ENCODE measurements at regions not wholly inside any gene's neighbourhood (a gene's known extent, or its start where the extent isn't known, plus 50 kb on each side); places are given as distances from the start of the nearest gene placed in this dataset.

DNA sequence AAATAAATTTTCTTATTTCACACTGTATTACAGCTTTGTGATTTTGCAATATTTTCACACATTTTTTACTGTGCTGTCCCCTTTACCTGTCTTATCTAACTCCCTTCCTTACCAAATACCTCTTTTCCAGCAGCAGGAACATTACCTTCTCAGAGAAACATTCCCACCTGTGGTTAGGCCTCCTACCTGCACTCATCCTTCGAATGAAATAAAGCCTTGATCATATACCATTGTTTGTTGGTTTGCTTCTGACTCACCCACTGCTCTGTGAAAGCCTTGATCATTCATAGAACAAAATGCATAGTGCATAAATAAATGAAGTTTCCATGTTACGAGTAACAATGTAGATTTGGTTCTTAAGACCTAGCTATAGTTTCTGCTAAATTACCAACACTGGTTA, 256.3 kb downstream of the ARL4A start:
- Histone ChIP-seq H3K36me3 (ENCODE audit: insufficient read depth, low read length) (no peaks in the 10 kb centered on the region), H3K9ac (ENCODE audit: low read depth, low read length) (no peak overlapping the region), H3K27me3 (ENCODE audit: control insufficient read depth, insufficient read depth, low read length) (no peaks in the 10 kb centered on the region)

DNA sequence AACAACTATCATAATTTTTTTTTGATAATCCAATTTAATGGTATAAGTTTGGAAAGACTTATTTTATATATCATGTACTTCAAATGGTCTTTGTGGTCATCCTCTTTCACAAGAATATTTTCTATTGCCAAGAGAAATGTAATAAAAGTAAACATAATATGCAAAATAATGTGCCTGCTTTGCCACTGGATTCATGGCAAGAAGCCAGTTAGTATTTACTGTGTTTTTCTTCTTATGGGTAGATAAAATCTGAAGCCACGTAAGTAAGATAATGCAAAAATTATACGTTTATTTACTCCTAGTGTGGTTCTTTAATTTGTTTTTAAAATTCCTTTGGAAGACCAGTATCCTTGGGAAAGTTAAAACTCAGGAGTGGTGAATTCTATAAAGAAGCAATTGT, 258.5 kb downstream of the ARL4A start:
- Histone ChIP-seq H3K9ac (ENCODE audit: low read depth, low read length) (no peak overlapping the region), H3K36me3 (ENCODE audit: insufficient read depth, low read length) (no peaks in the 10 kb centered on the region), H3K27me3 (ENCODE audit: control insufficient read depth, insufficient read depth, low read length) (no peaks in the 10 kb centered on the region), H3K4me3 (ENCODE audit: low read length) (no peak overlapping the region), H3K9me3 (replicated peaks; ENCODE audit: low read length) (no peaks in the 10 kb centered on the region), H3K4me1 (ENCODE audit: control insufficient read depth, insufficient read depth, low read length) (peaks cover 6% of the 10 kb centered on the region), H3K4me2 (ENCODE audit: low read length) (no peak overlapping the region)

More for the DNA sequence above, 256.3 kb downstream of the ARL4A start:
- H3K4me1 ChIP-seq (ENCODE audit: control insufficient read depth, insufficient read depth, low read length) = peaks cover 6% of the 10 kb centered on the region
- H3K4me3 ChIP-seq (ENCODE audit: low read length) = no peak overlapping the region
- H3K9me3 ChIP-seq (replicated peaks; ENCODE audit: low read length) = no peaks in the 10 kb centered on the region
- H3K4me2 ChIP-seq (ENCODE audit: low read length) = no peak overlapping the region

DNA sequence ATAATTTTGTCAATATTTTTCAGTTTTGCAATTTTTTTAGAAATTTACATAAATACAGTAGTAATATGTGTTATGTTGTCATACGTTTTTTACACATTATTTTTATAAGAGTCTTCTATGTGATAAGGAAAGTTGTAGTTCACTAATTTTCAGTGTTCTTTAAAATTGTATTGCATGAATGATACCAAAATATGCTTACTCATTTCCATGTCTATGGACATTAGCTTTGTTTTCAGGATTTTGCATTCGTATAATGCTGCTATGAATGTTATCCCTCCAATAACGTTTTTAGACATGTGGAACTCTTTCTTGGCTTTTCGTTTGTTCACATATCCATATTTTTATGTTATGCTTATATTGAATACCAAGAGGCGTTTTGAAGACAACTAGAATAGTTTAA, 260.0 kb downstream of the ARL4A start:
- Histone ChIP-seq H3K27me3 (ENCODE audit: control insufficient read depth, insufficient read depth, low read length) (no peaks in the 10 kb centered on the region), H3K36me3 (ENCODE audit: insufficient read depth, low read length) (no peaks in the 10 kb centered on the region), H3K4me3 (ENCODE audit: low read length) (no peak overlapping the region), H3K9ac (ENCODE audit: low read depth, low read length) (no peak overlapping the region), H3K9me3 (replicated peaks; ENCODE audit: low read length) (no peaks in the 10 kb centered on the region), H3K4me2 (ENCODE audit: low read length) (no peak overlapping the region), H3K4me1 (ENCODE audit: control insufficient read depth, insufficient read depth, low read length) (peaks cover 12% of the 10 kb centered on the region)

DNA sequence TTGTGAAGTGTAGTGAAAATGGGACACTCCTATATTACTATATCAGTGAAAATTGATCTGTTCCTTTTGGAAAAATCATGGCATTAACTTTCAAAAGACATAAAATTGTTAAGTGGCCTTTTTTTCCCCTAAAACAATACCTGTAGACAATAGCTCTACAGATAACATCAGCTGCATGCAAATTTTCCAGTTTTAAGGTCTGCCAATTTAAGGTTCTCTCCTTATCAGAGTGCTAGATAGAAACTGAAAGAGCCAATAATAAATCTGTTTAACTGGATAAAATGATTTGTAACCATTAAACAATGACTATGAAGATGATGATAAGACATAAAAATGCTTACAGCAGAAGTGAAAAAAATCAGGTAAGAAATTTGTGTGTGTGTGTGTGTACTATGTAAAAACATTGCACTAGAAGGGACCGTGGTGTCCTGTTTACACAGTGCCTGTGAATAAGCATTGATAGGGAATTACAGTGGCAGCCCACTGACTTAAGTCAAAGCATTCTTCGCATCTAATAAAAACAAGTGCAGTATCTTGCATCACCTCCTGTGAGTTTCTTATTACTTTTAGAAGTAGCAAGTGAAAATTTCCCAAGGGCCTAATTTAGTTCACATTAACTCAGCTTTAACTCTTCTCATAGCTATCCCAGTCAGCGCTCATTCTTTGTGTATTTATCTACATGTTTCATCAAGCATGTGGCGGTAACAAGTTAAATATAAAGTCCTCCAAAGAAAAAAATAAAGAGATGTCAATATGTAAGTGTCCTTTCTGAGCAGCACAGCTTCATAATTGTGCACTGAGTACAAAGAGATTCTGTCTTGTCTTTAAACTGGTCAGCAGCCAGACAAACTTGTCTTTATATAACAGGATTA, 261.9 kb downstream of the ARL4A start:
- H3K4me1 ChIP-seq (ENCODE audit: control insufficient read depth, insufficient read depth, low read length) = peaks cover 9% of the 10 kb centered on the region
- no peak overlapping the region for H3K4me2 ChIP-seq (ENCODE audit: low read length)

DNA sequence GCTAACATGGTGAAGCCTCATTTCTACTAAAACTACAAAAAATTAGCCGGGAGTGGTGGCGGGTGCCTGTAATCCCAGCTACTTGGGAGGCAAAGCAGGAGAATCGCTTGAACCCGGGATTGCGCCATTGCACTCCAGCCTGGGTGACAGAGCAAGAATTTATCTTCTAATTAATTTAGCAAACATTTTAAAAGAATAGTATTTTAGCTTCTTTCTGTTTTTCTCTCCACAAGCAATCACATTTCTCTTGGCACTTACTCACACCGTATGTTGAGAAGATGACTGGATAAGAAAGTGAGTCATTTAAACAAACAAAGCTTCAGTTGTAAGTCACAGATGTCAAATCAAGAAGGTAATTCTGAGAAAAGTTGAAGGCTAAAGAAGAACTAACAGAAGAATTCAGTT, 264.0 kb downstream of the ARL4A start:
- no peaks in the 10 kb centered on the region for H3K9me3 ChIP-seq (replicated peaks; ENCODE audit: low read length)
- no peak overlapping the region for H3K4me3 ChIP-seq (ENCODE audit: low read length)
- H3K27me3 ChIP-seq (ENCODE audit: control insufficient read depth, insufficient read depth, low read length) = no peaks in the 10 kb centered on the region
- no peak overlapping the region for H3K9ac ChIP-seq (ENCODE audit: low read depth, low read length)
- H3K4me1 ChIP-seq (ENCODE audit: control insufficient read depth, insufficient read depth, low read length) = peaks cover 9% of the 10 kb centered on the region
- no peak overlapping the region for H3K4me2 ChIP-seq (ENCODE audit: low read length)
- H3K36me3 ChIP-seq (ENCODE audit: insufficient read depth, low read length) = no peaks in the 10 kb centered on the region

More for the DNA sequence above, 261.9 kb downstream of the ARL4A start:
- Histone ChIP-seq H3K9ac (ENCODE audit: low read depth, low read length) (no peak overlapping the region), H3K36me3 (ENCODE audit: insufficient read depth, low read length) (no peaks in the 10 kb centered on the region), H3K27me3 (ENCODE audit: control insufficient read depth, insufficient read depth, low read length) (no peaks in the 10 kb centered on the region), H3K9me3 (replicated peaks; ENCODE audit: low read length) (no peaks in the 10 kb centered on the region), H3K4me3 (ENCODE audit: low read length) (no peak overlapping the region)

DNA sequence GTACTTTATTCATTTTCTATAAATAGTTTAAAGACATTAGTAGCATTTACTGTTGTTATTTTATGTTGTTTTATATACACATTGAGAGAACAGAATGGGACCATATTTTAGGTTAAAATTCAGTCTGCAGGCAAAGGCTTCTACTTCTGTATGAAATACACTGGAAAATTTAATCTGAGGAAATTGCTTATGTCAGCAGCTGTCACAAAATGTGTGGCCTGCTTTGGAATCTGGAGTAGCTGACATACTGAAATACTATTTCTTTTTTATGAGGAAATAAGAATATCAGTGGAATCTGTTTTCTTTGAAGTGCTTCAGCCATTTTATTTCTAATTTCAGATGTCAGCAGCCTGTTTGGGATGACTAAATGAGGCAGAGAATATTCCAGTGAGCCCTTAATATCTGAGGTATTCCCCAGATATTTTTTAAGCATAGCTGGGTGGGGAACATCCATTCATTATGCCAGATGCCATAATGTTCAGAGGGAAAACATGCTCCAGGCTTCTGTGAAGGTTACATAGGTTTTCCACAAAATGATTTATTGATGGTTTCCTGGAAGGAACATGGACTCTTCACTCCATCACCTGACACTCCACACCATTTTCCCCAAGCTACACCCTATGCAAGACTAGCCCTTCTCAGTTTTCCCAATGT, 267.1 kb downstream of the ARL4A start:
- no peak overlapping the region for H3K4me3 ChIP-seq (ENCODE audit: low read length)
- no peaks in the 10 kb centered on the region for H3K9me3 ChIP-seq (replicated peaks; ENCODE audit: low read length)
- no peak overlapping the region for H3K9ac ChIP-seq (ENCODE audit: low read depth, low read length)
- no peak overlapping the region for H3K4me2 ChIP-seq (ENCODE audit: low read length)
- peaks cover 9% of the 10 kb centered on the region for H3K4me1 ChIP-seq (ENCODE audit: control insufficient read depth, insufficient read depth, low read length)
- H3K27me3 ChIP-seq (ENCODE audit: control insufficient read depth, insufficient read depth, low read length) = no peaks in the 10 kb centered on the region
- H3K36me3 ChIP-seq (ENCODE audit: insufficient read depth, low read length) = no peaks in the 10 kb centered on the region

DNA sequence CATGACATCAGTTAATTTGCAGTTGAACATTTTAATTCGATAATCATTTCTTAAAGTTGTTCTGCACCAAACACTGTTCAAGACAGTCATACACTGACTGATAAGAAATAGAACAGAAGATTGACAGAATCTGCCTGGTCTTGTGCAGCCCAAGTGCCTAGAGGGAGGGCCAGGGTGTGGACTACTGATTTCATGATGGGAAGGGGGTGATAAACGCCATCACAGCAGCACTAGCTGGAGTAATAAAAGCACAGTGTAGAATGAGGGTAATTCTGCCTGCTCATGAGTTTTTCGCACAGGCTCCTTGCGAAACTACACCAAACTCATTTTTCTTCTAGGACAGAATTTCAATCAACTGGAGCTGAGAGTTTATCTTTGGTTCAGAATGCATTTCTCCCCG, 270.1 kb downstream of the ARL4A start:
- Histone ChIP-seq H3K9ac (ENCODE audit: low read depth, low read length) (no peak overlapping the region), H3K4me3 (ENCODE audit: low read length) (no peak overlapping the region), H3K9me3 (replicated peaks; ENCODE audit: low read length) (no peaks in the 10 kb centered on the region), H3K4me1 (ENCODE audit: control insufficient read depth, insufficient read depth, low read length) (no peaks in the 10 kb centered on the region), H3K4me2 (ENCODE audit: low read length) (no peak overlapping the region), H3K27me3 (ENCODE audit: control insufficient read depth, insufficient read depth, low read length) (no peaks in the 10 kb centered on the region), H3K36me3 (ENCODE audit: insufficient read depth, low read length) (no peaks in the 10 kb centered on the region)

DNA sequence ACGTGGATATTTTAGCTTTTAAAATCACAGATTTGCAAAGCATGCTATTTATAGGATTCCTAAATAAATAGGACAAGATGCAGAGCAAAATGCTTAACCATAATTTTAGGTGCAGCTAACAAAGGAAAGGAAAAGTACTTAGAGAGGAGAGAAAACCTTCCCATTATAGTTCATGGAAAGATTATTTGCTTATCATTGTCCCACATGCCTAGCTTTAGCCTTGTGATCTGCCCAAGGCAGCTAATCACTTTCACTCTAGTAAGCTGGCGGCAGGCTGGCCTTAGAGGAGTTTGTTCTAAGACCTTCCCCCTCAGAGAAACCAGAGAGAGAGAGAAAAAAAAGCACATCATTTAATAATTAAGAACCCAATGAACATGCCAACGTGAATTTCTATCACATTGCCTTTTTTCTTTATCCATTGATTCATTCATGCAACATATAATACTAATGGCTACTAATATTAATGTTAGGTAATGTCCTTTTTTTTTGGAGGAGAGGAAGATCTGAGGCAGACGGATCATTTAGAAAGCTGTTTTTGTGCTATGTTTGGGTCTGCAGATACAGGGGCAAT, 274.6 kb downstream of the ARL4A start:
- no peaks in the 10 kb centered on the region for H3K36me3 ChIP-seq (ENCODE audit: insufficient read depth, low read length)
- H3K4me3 ChIP-seq (ENCODE audit: low read length) = no peak overlapping the region
- H3K4me1 ChIP-seq (ENCODE audit: control insufficient read depth, insufficient read depth, low read length) = no peaks in the 10 kb centered on the region
- H3K4me2 ChIP-seq (ENCODE audit: low read length) = no peak overlapping the region
- no peak overlapping the region for H3K9ac ChIP-seq (ENCODE audit: low read depth, low read length)
- H3K9me3 ChIP-seq (replicated peaks; ENCODE audit: low read length) = no peaks in the 10 kb centered on the region
- no peaks in the 10 kb centered on the region for H3K27me3 ChIP-seq (ENCODE audit: control insufficient read depth, insufficient read depth, low read length)

DNA sequence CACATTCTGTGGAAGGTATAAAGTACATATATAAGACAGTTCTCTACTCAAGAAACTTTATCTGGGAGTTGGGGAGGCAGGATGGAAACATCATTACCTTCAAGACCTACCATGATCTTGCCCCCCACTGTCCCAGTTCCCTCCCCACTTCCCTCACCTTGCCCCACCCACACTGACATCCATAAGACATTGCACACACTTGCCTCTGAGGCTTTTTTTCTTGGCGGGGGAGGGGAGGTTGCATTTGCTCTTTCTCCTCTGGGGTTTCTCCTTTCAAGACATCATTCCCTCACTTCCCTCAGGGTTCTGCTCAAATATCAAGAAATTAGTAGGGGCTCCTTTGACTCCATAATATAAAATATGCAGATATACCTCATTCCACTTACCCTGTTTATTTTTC, 276.0 kb downstream of the ARL4A start:
- H3K9me3 ChIP-seq (replicated peaks; ENCODE audit: low read length) = no peaks in the 10 kb centered on the region
- H3K27me3 ChIP-seq (ENCODE audit: control insufficient read depth, insufficient read depth, low read length) = no peaks in the 10 kb centered on the region
- H3K36me3 ChIP-seq (ENCODE audit: insufficient read depth, low read length) = no peaks in the 10 kb centered on the region
- H3K4me2 ChIP-seq (ENCODE audit: low read length) = no peak overlapping the region
- no peaks in the 10 kb centered on the region for H3K4me1 ChIP-seq (ENCODE audit: control insufficient read depth, insufficient read depth, low read length)
- H3K9ac ChIP-seq (ENCODE audit: low read depth, low read length) = no peak overlapping the region
- H3K4me3 ChIP-seq (ENCODE audit: low read length) = no peak overlapping the region

DNA sequence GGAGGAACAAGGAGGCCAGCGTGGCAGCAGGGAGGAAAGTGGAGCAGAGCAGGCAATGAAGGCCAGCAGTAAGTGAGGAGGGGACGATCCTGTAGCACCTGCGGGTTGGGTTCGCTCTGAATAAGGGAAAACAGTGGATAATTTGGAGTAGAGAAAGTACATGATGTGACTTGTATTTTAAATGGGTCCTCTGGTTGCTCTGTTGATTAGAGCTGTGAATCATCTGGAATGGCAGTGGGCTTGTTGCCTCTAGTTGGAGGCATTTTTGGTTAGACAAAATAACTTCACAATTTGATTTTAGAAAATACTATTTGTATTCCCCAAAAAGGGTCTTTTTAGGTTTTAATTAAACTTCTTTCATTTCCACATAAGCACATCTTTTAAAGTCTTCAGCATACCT, 277.4 kb downstream of the ARL4A start:
- Histone ChIP-seq H3K36me3 (ENCODE audit: insufficient read depth, low read length) (no peaks in the 10 kb centered on the region), H3K27me3 (ENCODE audit: control insufficient read depth, insufficient read depth, low read length) (no peaks in the 10 kb centered on the region), H3K9me3 (replicated peaks; ENCODE audit: low read length) (no peaks in the 10 kb centered on the region), H3K4me2 (ENCODE audit: low read length) (no peak overlapping the region), H3K4me3 (ENCODE audit: low read length) (no peak overlapping the region), H3K9ac (ENCODE audit: low read depth, low read length) (no peak overlapping the region), H3K4me1 (ENCODE audit: control insufficient read depth, insufficient read depth, low read length) (no peaks in the 10 kb centered on the region)

DNA sequence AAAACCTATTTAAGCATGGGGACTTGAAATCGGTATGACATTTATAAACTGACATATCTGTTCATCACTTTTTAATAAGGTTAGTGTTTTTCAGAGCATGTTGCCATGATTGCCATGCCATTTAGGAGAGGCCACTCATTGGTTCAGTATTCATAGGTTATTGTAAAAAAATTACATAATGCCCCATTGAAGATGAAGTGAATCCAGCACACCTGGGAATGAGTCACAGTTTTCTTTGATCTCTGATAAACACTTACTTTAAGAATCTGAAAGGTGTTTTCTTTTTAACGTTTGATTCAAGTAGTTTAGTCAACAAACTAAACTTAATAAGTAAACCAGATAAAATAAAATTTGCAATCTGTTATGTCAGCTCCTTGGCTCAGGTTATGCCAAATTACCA, 278.3 kb downstream of the ARL4A start:
- Histone ChIP-seq H3K4me2 (ENCODE audit: low read length) (no peak overlapping the region), H3K27me3 (ENCODE audit: control insufficient read depth, insufficient read depth, low read length) (no peaks in the 10 kb centered on the region), H3K4me1 (ENCODE audit: control insufficient read depth, insufficient read depth, low read length) (no peaks in the 10 kb centered on the region), H3K36me3 (ENCODE audit: insufficient read depth, low read length) (no peaks in the 10 kb centered on the region), H3K4me3 (ENCODE audit: low read length) (no peak overlapping the region), H3K9ac (ENCODE audit: low read depth, low read length) (no peak overlapping the region), H3K9me3 (replicated peaks; ENCODE audit: low read length) (no peaks in the 10 kb centered on the region)
